ENCODE measurements at regions not wholly inside any gene's neighbourhood (a gene's known extent, or its start where the extent isn't known, plus 50 kb on each side); places are given as distances from the start of the nearest gene placed in this dataset.
"Not testable (repeated sequence)": the region's sequence is repeated elsewhere in the genome, so short reads cannot be mapped to it uniquely, and the experiment has no call there.

GRCh38 chr5:165411532-165411931 lies 1906.1 kb downstream of the MAT2B start:
- not testable (repeated sequence) for ATAC-seq

GRCh38 chr5:165420493-165420892 lies 1915.1 kb downstream of the MAT2B start:
- no peak for DNase-seq
- no peak for ATAC-seq

More at GRCh38 chr5:165411532-165411931, 1906.1 kb downstream of the MAT2B start:
- DNase-seq = not testable (repeated sequence)

DNA sequence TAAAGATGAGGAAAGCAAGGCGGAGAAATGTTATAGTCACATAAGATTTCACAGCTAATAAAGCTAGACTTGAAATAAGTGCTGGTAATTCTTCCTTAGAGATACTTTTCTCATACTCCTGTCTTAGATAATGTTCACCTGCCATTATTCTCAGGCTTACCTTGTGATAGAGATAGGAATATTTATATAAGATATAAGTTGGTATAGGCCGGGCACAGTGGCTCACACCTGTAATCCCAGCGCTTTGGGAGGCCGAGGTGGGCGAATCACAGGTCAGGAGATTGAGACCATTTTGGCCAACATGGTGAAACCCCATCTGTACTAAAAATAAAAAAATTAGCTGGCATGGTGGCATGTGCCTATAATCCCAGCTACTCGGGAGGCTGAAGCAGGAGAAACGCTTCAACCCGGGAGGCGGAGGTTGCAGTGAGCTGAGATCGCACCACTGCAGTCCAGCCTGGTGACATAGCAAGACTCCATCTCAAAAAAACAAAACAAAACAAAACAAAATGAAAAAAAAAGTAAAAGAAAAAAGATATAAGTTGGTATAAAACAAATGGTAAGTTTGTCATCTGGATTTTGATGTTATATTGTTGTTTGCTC lies 1918.4 kb downstream of the MAT2B start:
- no peak for DNase-seq

GRCh38 chr5:165425594-165425993 lies 1920.2 kb downstream of the MAT2B start:
- no peak for DNase-seq
- ATAC-seq = no peak

More for the DNA sequence above, 1918.4 kb downstream of the MAT2B start:
- ATAC-seq = no peak

DNA sequence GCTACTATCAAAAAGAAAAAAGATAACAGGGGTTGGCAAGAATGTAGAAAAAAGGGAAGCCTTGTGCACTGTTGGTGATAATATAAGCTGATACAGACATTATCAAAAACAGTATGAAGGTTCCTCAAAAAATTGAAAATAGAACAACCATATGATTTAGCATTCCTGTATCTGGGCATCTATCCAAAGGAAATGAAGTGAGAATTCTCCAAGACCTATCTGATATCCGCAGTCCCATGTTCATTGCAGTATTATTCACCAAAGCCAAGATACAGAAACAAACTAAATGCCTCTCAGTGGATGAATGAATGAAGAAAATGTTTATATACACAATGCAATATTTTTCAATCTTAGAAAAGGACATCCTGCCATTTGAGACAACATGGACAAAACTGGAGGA lies 1943.3 kb downstream of the MAT2B start:
- DNase-seq (no peak), ATAC-seq (no peak)

- ATAC-seq (no peak), DNase-seq (no peak)
Measured at GRCh38 chr5:165457859-165458481, 1952.6 kb downstream of the MAT2B start.

DNA sequence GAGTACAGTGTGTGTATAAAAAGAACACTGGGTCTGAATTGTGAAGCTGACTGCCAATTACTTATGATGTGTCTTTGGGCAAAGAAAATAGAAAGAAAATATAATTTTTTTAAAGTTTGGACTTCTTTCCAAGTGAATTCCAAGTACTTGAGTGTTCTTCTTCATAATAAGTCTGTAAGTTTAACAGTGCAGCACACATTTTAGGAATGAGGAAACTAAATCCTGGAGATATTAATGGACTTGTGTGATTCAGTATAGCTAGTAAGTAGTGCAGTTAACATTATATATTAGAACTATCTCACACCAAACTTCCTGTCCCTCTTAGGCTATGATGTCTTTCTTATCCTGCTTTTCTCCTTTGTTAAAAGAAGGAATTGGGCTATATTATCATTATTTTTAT lies 1953.8 kb downstream of the MAT2B start:
- ATAC-seq (no peak), DNase-seq (no peak)

GRCh38 chr5:165460911-165461310 lies 1955.5 kb downstream of the MAT2B start:
- ATAC-seq = no peak
- no peak for DNase-seq

DNA sequence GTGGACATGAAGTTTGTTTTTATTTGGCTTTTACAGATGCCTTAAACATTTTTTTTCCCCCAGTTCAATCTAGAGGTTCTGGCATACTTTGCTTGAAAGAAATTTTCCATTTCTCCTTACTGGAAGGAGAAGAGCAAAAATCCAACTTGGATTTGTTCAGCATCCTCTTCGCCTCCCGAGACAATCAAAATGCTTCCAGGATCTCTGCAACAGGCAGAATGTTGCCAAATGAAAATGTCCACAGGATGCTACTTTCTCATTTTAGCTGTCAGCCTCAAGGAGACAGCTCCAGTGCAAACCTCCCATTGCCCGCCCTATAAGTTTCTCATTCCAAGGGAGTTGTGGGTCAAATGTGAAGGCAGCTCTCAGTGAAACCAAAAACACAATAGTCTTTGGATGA lies 1972.1 kb downstream of the MAT2B start:
- ATAC-seq = no peak
- DNase-seq = no peak

DNA sequence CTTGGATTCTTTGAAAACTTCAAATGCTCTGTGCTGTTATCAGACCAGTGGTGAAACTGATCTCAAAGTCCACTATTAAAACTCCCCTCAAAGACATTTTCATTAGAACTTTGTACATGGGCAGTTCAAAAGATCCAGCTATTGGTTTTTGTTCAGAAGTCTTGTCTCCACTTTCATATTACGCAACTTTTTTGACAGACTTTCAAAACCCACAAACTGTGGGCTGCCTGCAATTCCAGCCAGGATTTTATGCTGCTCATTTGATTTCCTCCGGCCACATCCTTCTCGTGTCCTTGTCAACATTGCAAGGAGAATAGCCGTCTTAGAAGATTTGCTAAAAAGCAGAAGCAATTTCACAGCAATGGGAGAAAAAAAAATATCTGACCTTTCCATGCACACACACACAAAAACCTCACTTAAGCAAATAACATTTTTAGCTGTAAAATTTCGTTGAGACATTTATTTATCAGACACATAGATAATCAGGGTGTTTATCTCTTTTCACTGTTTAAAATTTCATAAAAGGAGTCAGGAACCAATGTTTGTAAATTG lies 1990.5 kb downstream of the MAT2B start:
- DNase-seq (no peak), ATAC-seq (no peak)

DNA sequence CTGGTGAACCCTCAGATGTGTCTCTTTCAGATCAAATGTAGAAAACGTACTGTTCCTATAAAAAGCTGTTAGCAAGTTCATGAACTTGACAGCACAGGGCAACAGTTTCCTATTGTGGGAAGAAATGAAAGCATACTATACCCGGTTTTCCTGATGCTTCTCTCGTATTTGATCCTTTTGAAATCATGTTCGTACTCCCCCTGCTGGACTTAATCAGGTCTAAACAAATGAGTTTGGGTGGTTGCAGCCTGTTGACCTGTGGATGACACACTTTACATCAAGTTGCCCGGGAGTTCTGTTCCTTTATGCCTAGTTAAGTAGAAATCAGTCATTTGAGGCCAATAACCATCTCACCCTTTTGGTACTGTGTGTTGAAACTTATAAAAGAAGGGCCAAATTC lies 1992.3 kb downstream of the MAT2B start:
- no peak for ATAC-seq
- DNase-seq = no peak

DNA sequence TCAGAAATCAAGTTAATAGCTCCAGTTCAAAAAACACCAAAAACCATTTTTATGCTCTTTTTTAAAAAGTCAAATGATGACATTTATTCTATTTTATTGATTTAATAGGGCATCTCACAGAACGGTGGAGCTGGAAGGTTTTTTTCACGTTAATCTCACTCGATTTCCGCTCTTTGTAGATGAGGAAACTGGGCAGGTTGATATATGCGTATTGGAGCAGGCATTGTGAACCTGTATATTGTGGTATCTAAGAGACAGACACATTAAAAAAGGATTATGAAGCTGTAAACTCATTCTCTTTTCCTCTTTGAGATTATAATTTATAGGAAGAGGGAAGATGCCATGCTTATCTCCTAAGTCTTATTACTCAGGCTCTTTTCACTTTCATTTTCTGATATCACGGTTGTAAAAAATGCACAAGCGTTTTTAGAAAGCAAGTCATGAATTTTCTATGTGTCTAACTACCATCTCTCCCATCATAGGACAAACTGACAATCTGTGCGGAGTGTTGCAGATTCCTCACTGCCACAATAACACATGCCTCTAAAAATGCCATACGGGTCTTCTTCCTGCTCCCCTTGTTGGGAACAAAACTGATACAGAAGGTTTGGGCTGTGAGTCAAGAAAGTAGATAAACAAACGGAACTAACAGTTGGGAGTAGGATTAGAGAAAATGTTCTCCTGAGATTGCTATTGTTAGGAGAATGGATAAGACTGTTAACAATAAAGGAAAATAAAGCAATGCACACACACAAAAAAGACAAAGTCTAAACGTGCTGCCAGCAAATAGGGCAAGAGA lies 1997.7 kb downstream of the MAT2B start:
- ATAC-seq = no peak
- DNase-seq = no peak

DNA sequence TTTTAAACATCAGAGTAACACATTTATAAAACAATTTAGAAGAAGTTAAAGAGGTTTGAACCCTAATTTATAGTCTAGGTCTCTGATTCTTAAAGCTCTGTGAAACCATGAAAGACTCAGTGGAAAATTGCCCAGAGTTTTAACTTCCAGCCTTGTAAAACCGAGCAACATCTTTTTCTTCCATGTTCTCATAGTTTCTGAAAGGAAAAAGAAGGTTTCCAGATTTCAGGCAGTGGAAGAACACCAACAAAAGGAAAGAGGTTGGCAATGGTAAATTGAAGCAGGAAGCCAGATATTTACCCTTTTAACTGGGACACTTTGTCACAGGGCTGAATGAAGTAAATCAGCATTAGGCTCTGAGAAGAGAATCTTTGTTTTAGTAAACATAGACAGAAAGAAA lies 1999.3 kb downstream of the MAT2B start:
- ATAC-seq (no peak), DNase-seq (no peak)

- ATAC-seq (no peak), DNase-seq (no peak)
Measured at GRCh38 chr5:165508286-165508685, 2002.9 kb downstream of the MAT2B start.

GRCh38 chr5:165508861-165509260 lies 2003.4 kb downstream of the MAT2B start:
- no peak for ATAC-seq
- no peak for DNase-seq

DNA sequence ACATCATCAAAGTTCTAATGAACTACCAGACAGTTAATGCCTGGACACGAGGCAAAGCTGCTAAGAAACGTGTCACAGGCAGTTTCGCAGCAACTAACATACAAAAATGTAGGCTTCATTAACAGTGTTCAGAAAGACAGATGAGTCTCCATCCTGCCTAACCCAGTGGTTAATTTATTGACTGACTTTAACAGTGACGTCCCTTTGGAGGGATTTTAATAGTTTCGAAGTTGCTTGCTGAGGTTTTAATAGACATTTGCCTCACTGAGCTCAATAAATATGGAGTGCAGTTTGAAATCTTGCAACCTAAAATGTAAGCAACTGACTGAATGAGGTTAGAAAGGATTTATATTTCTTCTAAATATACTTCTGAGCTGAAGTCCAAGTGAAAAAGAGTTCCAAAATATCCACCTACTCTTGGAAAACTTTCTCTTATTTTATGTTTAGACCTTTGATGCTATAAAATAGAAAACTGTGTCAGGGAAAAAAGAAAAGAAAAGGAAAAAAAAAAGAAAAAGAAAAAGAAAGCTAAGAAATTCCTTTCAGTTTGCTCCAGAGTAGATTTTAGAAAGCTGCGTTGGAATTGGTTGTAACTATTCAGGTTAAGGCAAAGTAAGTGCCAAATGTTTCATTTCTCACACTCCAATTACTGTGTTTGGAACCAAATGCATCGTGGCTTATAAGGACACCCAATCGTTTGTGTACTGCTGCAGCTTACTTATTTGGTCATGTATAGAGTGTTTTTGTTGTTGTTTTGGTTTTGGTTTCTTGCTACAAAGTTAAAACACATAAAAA lies 2016.6 kb downstream of the MAT2B start:
- no peak for ATAC-seq
- DNase-seq = no peak

DNA sequence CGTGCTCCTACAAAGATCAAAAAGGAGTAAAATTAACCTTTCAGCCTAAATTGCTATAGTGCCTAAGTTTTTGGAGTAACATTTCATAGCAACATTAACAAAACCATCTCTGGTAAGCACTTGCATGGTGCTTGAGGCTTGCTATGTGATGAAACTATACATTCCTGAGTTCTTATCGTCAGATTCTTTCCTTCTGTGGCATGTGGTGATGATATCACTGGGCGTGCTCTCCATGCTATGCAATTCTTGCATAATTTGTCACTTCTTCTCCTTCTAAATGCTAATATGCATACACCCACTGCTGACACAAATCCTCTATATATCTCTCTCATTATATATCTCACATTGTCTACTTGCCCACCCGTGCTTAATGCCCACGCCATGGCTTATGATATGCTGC lies 2019.9 kb downstream of the MAT2B start:
- DNase-seq (no peak), ATAC-seq (no peak)

DNA sequence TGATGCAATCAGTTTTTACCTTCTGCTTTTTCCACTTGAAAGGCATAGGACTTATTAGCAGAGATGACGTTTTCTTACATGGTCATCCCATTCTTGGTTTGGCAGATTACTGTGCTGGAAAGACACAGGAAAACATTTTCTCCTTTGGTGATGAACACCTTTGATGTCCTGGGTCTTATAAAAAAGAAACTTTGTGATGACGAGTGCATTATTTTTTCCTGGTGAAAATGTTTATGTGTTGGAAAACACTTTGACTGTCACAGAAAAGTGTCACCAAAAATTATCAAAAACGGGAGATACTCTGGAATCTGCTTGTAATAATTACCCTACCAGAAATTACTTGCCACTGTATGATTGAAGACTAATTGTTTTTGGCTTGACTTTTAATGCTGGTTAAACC lies 2020.9 kb downstream of the MAT2B start:
- ATAC-seq (no peak), DNase-seq (no peak)

DNA sequence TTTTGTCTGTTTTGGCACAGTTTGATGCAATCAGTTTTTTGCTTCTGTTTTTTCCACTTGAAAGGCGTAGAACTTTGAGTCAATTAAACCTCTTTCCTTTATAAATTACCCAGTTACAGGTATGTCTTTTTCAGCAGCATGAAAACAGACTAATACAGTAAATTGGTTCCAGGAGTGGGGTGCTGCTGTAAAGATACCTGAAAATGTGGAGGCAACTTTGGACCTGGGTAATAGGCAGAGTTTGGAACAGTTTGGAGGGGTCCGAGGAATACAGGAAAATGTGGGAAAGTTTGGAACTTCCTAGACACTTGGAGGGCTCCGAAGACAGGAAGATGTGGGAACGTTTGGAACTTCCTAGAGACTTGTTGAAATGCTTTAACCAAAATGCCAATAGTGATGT lies 2022.2 kb downstream of the MAT2B start:
- ATAC-seq (no peak), DNase-seq (no peak)

DNA sequence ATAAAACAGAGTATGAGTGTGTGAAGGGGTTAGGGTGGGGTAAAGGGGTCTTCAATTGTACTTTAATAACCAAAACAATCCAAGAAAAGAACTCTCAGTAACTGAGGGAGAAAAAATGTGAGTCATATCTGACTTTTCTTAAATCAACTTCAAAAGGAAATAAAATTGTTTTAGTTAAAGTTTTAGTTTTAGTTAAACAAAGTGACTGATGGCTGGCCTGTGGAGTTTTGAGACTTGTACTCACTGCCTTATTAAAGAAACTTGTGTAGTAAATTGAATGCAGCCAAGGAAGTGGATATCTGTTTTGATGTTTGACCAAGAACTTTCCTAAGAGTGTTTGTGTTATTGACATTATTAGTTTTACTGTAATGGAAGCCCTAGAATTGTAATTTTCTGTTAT lies 2032.6 kb downstream of the MAT2B start:
- DNase-seq (no peak), ATAC-seq (no peak)

GRCh38 chr5:165559645-165560044 lies 2054.2 kb downstream of the MAT2B start:
- DNase-seq (no peak), ATAC-seq (no peak)

DNA sequence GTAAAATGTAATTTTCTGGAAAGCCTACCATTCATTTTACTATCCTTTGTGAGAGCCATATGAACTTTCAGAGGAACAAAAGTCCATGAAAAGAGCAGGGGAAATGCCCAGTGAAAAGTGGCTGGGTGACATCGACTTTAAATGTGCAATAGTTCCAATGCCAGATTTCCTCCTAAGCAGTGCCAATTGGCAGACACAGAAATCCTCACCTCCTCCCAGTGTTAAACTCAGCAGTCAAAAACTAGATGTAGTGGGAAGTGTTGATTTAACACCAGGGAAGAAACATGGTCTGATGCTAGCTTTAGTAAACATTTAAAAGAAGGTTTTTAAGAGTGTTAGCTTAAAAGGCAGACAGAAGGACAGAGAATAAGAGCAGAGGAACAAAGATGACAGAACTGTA lies 2055.2 kb downstream of the MAT2B start:
- no peak for DNase-seq
- ATAC-seq = no peak
